Left lung (tissue), 4 donors: ENCODE measurements at regions not wholly inside any gene's neighbourhood (a gene's known extent, or its start where the extent isn't known, plus 50 kb on each side); places are given as distances from the start of the nearest gene placed in this dataset.

Experiments used
- ATAC-seq: fragments of 200-7000 bp; cut with Tn5 transposase; one replicate; pipeline ENCODE4 v1.9.1; 2020; ENCODE audit warnings: moderate library complexity
- DNase-seq, 4 donors: peaks; one replicate each; pipeline ENCODE4 v3.0.0-alpha.2; 2013 to 2020
- H3K27ac ChIP-seq, 2 donors: fragments of 200-600 bp; sonication (generic) in 1 of 2; one replicate each; pipeline versions ENCODE4 v1.5.0 to v1.8.0; 2020 to 2021
- H3K27me3 ChIP-seq, 2 donors: fragments of 200-600 bp; sonication (generic) in 1 of 2; one replicate each; pipeline versions ENCODE4 v1.5.0 to v1.8.0; 2020 to 2021
- H3K36me3 ChIP-seq, 2 donors: fragments of 200-600 bp; sonication (generic) in 1 of 2; one replicate each; pipeline versions ENCODE4 v1.5.0 to v1.8.0; 2020 to 2021
- H3K4me1 ChIP-seq, 2 donors: fragments of 200-600 bp; one replicate each; pipeline ENCODE4 v1.8.0; 2021
- H3K4me3 ChIP-seq, 2 donors: fragments of 200-600 bp; sonication (generic) in 1 of 2; one replicate each; pipeline versions ENCODE4 v1.5.0 to v1.8.0; 2020 to 2021; ENCODE audit warnings: mild to moderate bottlenecking in 1 of 2
- H3K9me3 ChIP-seq, 2 donors: fragments of 200-600 bp; sonication (generic) in 1 of 2; one replicate each; pipeline versions ENCODE4 v1.5.0 to v1.8.0; 2020 to 2021
- intact Hi-C, 2 donors: fragments of 100-400 bp; cut with DNase I; formaldehyde crosslinking; loops; one replicate each; pipeline versions ENCODE4 v1.11.2 to v1.14.2; 2022
- TF ChIP-seq, protein P1 (sequence below), 2 donors: fragments of 200-600 bp; sonication (generic) in 1 of 2; IDR thresholded peaks; one replicate each; pipeline versions ENCODE4 v1.5.0 to v1.8.0; 2021; ENCODE audit warnings: antibody characterized with exemption in 2 of 2
- donor health status: DM: no; HTN: yes; CAD: no.
- donor health status: DM: no; HTN: no; CAD: no.

GRCh38 chr12:127339065-127339464 is 927.9 kb upstream of the TMEM132C start:
- H3K9me3 ChIP-seq = no peaks in the 10 kb centered on the region
- H3K4me1 ChIP-seq = no peaks in the 10 kb centered on the region
- H3K27ac ChIP-seq = no peak overlapping the region
- ATAC-seq = no peak
- DNase-seq = no peak
- H3K36me3 ChIP-seq = no peaks in the 10 kb centered on the region
- TF ChIP-seq, protein P1, sequence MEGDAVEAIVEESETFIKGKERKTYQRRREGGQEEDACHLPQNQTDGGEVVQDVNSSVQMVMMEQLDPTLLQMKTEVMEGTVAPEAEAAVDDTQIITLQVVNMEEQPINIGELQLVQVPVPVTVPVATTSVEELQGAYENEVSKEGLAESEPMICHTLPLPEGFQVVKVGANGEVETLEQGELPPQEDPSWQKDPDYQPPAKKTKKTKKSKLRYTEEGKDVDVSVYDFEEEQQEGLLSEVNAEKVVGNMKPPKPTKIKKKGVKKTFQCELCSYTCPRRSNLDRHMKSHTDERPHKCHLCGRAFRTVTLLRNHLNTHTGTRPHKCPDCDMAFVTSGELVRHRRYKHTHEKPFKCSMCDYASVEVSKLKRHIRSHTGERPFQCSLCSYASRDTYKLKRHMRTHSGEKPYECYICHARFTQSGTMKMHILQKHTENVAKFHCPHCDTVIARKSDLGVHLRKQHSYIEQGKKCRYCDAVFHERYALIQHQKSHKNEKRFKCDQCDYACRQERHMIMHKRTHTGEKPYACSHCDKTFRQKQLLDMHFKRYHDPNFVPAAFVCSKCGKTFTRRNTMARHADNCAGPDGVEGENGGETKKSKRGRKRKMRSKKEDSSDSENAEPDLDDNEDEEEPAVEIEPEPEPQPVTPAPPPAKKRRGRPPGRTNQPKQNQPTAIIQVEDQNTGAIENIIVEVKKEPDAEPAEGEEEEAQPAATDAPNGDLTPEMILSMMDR (IDR thresholded peaks at IDR 0.05) = no peak
- no peaks in the 10 kb centered on the region for H3K27me3 ChIP-seq
- intact Hi-C loops = no loop called here
- no peak overlapping the region for H3K4me3 ChIP-seq

DNA sequence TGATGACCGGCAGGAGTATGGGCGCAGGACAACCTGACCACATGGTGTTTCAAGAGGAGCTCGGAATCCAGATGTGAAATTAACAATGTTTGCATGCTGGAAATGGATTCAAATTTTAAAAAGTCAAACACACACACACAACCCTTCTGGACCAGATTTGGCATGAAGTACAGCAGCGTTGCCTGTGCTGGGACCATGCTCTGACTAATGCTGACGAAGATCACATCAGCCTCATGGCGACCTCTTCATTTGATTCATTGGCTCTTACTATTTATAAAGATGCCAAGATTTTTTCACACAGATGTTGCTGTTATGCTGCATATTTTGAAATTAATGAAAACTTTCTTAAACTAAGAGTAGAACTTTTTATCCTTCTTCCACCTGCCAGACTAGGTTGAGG is 926.6 kb upstream of the TMEM132C start:
- no peaks in the 10 kb centered on the region for H3K4me1 ChIP-seq
- intact Hi-C loops = no loop called here
- no peaks in the 10 kb centered on the region for H3K27me3 ChIP-seq
- TF ChIP-seq, protein P1 (IDR thresholded peaks at IDR 0.05) = no peak
- H3K9me3 ChIP-seq = no peaks in the 10 kb centered on the region
- no peaks in the 10 kb centered on the region for H3K36me3 ChIP-seq
- ATAC-seq (no peak), DNase-seq (no peak)
- no peak overlapping the region for H3K27ac ChIP-seq
- no peak overlapping the region for H3K4me3 ChIP-seq

DNA sequence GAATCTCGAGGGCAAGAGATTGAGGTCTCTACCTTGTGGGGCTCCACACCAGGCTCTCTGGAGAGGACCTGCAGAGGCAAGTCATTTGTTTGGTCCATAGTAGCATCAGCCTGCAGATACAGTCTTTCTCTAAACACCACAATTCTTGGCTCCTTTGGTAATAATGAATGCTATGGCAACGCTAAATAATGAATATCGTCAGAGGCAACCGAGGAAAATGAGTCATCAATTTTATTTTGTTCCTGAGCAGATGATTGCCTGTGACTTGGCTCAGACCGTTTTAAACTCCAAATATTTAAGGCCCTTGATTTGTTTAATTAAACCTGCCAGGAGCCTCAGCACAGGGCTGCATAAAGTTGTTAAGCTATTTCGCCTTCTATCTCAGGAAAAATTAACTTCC is 924.1 kb upstream of the TMEM132C start:
- H3K27ac ChIP-seq = no peak overlapping the region
- no peak overlapping the region for H3K4me3 ChIP-seq
- no peaks in the 10 kb centered on the region for H3K36me3 ChIP-seq
- ATAC-seq = no peak
- H3K27me3 ChIP-seq = no peaks in the 10 kb centered on the region
- no peak for DNase-seq
- TF ChIP-seq, protein P1 (IDR thresholded peaks at IDR 0.05) = no peak
- H3K9me3 ChIP-seq = no peaks in the 10 kb centered on the region
- intact Hi-C loops = no loop called here
- H3K4me1 ChIP-seq = no peaks in the 10 kb centered on the region

DNA sequence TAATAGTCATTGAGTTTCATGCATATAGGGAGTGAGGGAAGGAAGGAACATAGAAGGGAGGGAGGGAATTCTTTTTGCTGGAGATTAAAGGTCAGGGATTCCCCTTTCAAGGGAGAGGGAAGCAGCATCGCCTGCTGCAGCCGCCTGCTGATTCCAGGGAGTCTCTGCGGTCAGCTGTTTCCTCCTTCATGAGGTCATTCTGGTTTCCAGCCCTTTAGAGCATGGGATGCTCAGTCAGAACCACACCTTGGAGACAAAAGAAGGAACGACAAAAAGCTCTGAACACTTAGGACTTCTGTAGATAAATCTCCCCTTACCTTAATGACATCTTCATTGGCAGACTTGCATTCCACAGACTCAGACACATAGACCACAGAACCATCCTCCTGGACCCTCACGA is 923.0 kb upstream of the TMEM132C start:
- Histone ChIP-seq H3K4me1 (no peaks in the 10 kb centered on the region), H3K36me3 (no peaks in the 10 kb centered on the region), H3K27me3 (no peaks in the 10 kb centered on the region), H3K9me3 (no peaks in the 10 kb centered on the region), H3K27ac (no peak overlapping the region), H3K4me3 (no peak overlapping the region)
- DNase-seq (no peak), ATAC-seq (no peak)
- TF ChIP-seq, protein P1 (IDR thresholded peaks at IDR 0.05) = no peak
- intact Hi-C loops = no loop called here

GRCh38 chr12:127351481-127352010 is 915.4 kb upstream of the TMEM132C start:
- DNase-seq = no peak
- H3K9me3 ChIP-seq = peaks cover 0 to 6% of the 10 kb centered on the region in 2 donors
- TF ChIP-seq, protein P1 (IDR thresholded peaks at IDR 0.05) = no peak
- no peaks in the 10 kb centered on the region for H3K27me3 ChIP-seq
- ATAC-seq = no peak
- H3K4me1 ChIP-seq = no peaks in the 10 kb centered on the region
- H3K4me3 ChIP-seq = no peak overlapping the region
- H3K27ac ChIP-seq = no peak overlapping the region
- H3K36me3 ChIP-seq = no peaks in the 10 kb centered on the region
- intact Hi-C loops = no loop called here
